ENCODE measurements at regions not wholly inside any gene's neighbourhood (a gene's known extent, or its start where the extent isn't known, plus 50 kb on each side); places are given as distances from the start of the nearest gene placed in this dataset.

DNA sequence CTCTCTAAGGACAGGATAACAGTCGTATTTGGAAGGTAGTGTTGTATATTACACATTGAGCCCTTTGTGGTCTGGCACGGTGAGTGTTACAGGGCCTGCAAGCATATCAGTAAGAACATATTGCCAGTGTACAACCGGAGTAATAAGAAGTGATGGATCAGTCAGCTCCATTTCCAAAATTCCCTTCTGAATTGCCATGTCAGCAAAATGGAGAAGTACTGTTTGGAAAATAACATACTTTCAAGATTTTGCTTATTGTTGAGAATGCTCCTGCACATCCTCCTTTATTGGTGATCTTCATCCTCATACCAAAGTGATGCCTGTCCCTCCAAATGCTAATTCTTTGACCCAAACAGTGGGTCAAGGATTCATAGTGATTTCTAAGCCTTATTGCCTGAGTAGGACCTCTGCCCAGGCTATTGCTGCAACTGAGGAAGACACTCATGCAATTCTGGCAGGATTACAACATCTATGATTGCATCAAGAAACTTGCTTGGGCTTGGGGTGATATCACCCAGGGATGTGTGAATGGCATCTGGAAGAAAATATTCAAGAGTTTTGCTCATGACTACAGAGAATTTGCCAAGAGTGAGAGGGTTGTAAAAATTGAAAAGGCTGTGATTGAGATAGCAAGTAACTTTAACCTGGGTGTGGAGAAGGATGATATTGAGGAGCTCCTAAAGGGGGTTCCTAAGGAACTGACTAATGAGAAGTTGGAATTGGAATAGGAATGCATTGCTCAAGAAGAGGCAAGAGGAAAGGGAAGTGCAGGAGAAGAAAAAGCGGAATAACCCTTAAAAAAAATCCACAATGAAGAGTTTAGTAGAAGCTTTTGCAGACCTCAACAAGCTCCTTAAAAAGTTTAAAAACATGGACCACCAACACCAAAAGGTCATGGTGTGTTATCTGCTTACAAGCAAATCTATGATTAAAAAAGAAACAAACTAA is 452.2 kb upstream of the SORCS1 start:
- Histone ChIP-seq H3K9me2 (ENCODE audit: insufficient read depth, low read length) (no peaks in the 10 kb centered on the region), H3K9me3 (ENCODE audit: low read length) (no peaks in the 10 kb centered on the region), H3K79me2 (ENCODE audit: insufficient read depth, low read depth, low read length) (no peaks in the 10 kb centered on the region), H3K27ac (ENCODE audit: low read depth, low read length, poor library complexity, severe bottlenecking) (no peak overlapping the region), H3K4me3 (ENCODE audit: low read depth, low read length, poor library complexity, severe bottlenecking) (no peak overlapping the region), H3K4me2 (ENCODE audit: low read length) (no peak overlapping the region), H4K20me1 (ENCODE audit: insufficient read depth, low read length) (no peaks in the 10 kb centered on the region), H3K4me1 (ENCODE audit: insufficient read depth, low read length, poor library complexity, severe bottlenecking) (no peaks in the 10 kb centered on the region), H3K36me3 (ENCODE audit: insufficient read depth, low read length) (no peaks in the 10 kb centered on the region), H2AFZ (ENCODE audit: low read length) (no peak overlapping the region)
- intact Hi-C loops (cut with micrococcal nuclease; ENCODE audit: unreplicated experiment), result no loop called here
- TF ChIP-seq, protein P1, sequence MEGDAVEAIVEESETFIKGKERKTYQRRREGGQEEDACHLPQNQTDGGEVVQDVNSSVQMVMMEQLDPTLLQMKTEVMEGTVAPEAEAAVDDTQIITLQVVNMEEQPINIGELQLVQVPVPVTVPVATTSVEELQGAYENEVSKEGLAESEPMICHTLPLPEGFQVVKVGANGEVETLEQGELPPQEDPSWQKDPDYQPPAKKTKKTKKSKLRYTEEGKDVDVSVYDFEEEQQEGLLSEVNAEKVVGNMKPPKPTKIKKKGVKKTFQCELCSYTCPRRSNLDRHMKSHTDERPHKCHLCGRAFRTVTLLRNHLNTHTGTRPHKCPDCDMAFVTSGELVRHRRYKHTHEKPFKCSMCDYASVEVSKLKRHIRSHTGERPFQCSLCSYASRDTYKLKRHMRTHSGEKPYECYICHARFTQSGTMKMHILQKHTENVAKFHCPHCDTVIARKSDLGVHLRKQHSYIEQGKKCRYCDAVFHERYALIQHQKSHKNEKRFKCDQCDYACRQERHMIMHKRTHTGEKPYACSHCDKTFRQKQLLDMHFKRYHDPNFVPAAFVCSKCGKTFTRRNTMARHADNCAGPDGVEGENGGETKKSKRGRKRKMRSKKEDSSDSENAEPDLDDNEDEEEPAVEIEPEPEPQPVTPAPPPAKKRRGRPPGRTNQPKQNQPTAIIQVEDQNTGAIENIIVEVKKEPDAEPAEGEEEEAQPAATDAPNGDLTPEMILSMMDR (conservative IDR thresholded peaks at IDR 0.05; ENCODE audit: low read length), result no peak
- TF ChIP-seq EZH2phosphoT487 (IDR thresholded peaks at IDR 0.05; ENCODE audit: borderline replicate concordance, low read depth, low read length), result no peak
- BruUV-seq (replicated peaks), result no TSS peak
- POLR2A ChIA-PET, result interaction anchor here (0.6 kb wide), 1 partner anchor 205 kb away, joined by 5 read pairs; no protein-coding TSS in a partner anchor
- DNase-seq (ENCODE audit: low spot score), result no peak
- CTCF ChIA-PET (ENCODE audit: unreplicated experiment), result no interaction called here

DNA sequence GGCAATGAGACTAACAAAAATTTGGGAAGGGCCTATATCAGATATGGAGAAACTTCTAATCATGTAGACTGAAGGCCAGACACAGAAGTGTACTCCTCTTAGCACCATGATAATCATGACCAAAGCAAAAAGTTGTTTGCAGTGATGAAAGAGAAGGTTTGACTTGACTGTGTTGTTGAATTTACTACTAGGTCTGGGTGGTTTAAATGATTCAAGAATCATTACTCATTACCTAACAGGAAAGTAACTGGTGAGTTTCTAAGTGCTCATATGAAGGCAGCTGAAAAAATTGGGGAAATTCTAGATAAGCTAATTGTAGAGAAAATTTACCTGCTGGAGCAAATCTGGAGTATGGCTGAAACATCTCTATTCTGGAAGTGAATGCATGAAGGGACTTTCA is 451.5 kb upstream of the SORCS1 start:
- no peak overlapping the region for H3K27ac ChIP-seq (ENCODE audit: low read depth, low read length, poor library complexity, severe bottlenecking)
- no peak for TF ChIP-seq EZH2phosphoT487 (IDR thresholded peaks at IDR 0.05; ENCODE audit: borderline replicate concordance, low read depth, low read length)
- TF ChIP-seq, protein P1 (conservative IDR thresholded peaks at IDR 0.05; ENCODE audit: low read length), result no peak
- H3K4me1 ChIP-seq (ENCODE audit: insufficient read depth, low read length, poor library complexity, severe bottlenecking), result no peaks in the 10 kb centered on the region
- ChIA-PET CTCF (ENCODE audit: unreplicated experiment) (no interaction called here), POLR2A (interaction anchor here (0.6 kb wide), 1 partner anchor 204 kb away, joined by 5 read pairs; no protein-coding TSS in a partner anchor)
- no peak for DNase-seq (ENCODE audit: low spot score)
- H3K4me3 ChIP-seq (ENCODE audit: low read depth, low read length, poor library complexity, severe bottlenecking), result no peak overlapping the region
- H3K4me2 ChIP-seq (ENCODE audit: low read length), result no peak overlapping the region
- no peaks in the 10 kb centered on the region for H3K9me2 ChIP-seq (ENCODE audit: insufficient read depth, low read length)
- H3K79me2 ChIP-seq (ENCODE audit: insufficient read depth, low read depth, low read length), result no peaks in the 10 kb centered on the region
- H3K36me3 ChIP-seq (ENCODE audit: insufficient read depth, low read length), result no peaks in the 10 kb centered on the region
- H2AFZ ChIP-seq (ENCODE audit: low read length), result no peak overlapping the region
- no peaks in the 10 kb centered on the region for H3K9me3 ChIP-seq (ENCODE audit: low read length)
- BruUV-seq (replicated peaks), result no TSS peak
- no peaks in the 10 kb centered on the region for H4K20me1 ChIP-seq (ENCODE audit: insufficient read depth, low read length)
- intact Hi-C loops (cut with micrococcal nuclease; ENCODE audit: unreplicated experiment), result no loop called here

All from OCI-LY7 (cell line).